Pancreas (tissue), 10 donors: ENCODE measurements at regions not wholly inside any gene's neighbourhood (a gene's known extent, or its start where the extent isn't known, plus 50 kb on each side); places are given as distances from the start of the nearest gene placed in this dataset.

Source experiments
- ATAC-seq, 4 donors: fragments of 200-7000 bp; cut with Tn5 transposase; one replicate each; pipeline versions ENCODE4 v1.8.0 to v1.9.1; 2020; ENCODE audit warnings: mild to moderate bottlenecking in 4 of 4, moderate library complexity in 4 of 4
- DNase-seq, 6 donors: peaks; one replicate each; pipeline ENCODE4 v3.0.0-alpha.2; 2020
- FAIRE-seq: peaks from 2 replicates; lab custom pipeline; 2012; peaks lifted over from hg19 to GRCh38; lab: Jason Lieb, UNC
- H3K27ac ChIP-seq, 4 donors: fragments of 200-600 bp; sonication (generic); 1 replicate in 3 of 4; 2 replicates in 1 of 4; pipeline versions ENCODE4 v1.5.0 to v1.8.0; 2020
- H3K27me3 ChIP-seq, 4 donors: fragments of 200-600 bp; one replicate each; pipeline ENCODE4 v1.8.0; 2021
- H3K36me3 ChIP-seq, 3 donors: fragments of 200-600 bp; sonication (generic) in 1 of 3; one replicate each; pipeline versions ENCODE4 v1.5.0 to v1.8.0; 2020 to 2021
- H3K4me1 ChIP-seq, 3 donors: fragments of 200-600 bp; one replicate each; pipeline ENCODE4 v1.8.0; 2021
- H3K4me3 ChIP-seq, 4 donors: fragments of 200-600 bp; sonication (generic) in 2 of 4; one replicate each; pipeline versions ENCODE4 v1.5.0 to v1.8.0; 2020 to 2021
- H3K9me3 ChIP-seq, 4 donors: fragments of 200-600 bp; one replicate each; pipeline ENCODE4 v1.8.0; 2021
- CTCF ChIP-seq, 4 donors: fragments of 200-600 bp; sonication (generic) in 3 of 4; IDR thresholded peaks; one replicate each; pipeline versions ENCODE4 v1.5.0 to v1.8.0; 2021; ENCODE audit warnings: antibody characterized with exemption in 4 of 4
- WGBS, 2 donors: extraction: QIAGEN DNeasy Blood & Tissue Kit; methylation state at CpG; one replicate each; pipeline ENCODE4 v1.1.7; 2013; 5-methylcytosine and 5-hydroxymethylcytosine counted together
- intact Hi-C, 3 donors: fragments of 100-400 bp; cut with DNase I; formaldehyde crosslinking; loops; one replicate each; pipeline versions ENCODE4 v1.11.1 to v1.14.2; 2022
- donor health status: healthy with polysubstance abuse.
- donor health status: DM: no; HTN: no; CAD: no; lungs with moderate emphysema.
- donor health status: DM: no; HTN: no; CAD: no.
- donor health status: control.
- donor health status: control.
- donor health status: Bipolar disorder and iron deficiency.
- donor health status: DM: yes; HTN: yes; CAD: no.
- donor health status: DM: no; HTN: no; CAD: no.
- donor health status: DM: no; HTN: no; CAD: no.
- donor health status: DM: yes; HTN: yes; CAD: no.

- ATAC-seq (no peak), FAIRE-seq (no peak), DNase-seq (no peak)
- H3K36me3 ChIP-seq, result no peaks in the 10 kb centered on the region
- no peak overlapping the region for H3K27ac ChIP-seq
- H3K27me3 ChIP-seq, result no peaks in the 10 kb centered on the region
- H3K9me3 ChIP-seq, result no peaks in the 10 kb centered on the region
- peaks cover 0 to 3% (median 0%) of the 10 kb centered on the region in 3 donors for H3K4me1 ChIP-seq
- no peak for TF ChIP-seq CTCF (IDR thresholded peaks at IDR 0.05)
- intact Hi-C loops, result no loop called here
- no peak overlapping the region for H3K4me3 ChIP-seq
- 90% methylated on average over 5 of the region's 5 CpGs for WGBS, 2 donors
Observed at GRCh38 chr16:9327253-9327652, 235.8 kb downstream of the HAPSTR1 start.

- intact Hi-C loops, result no loop called here
- TF ChIP-seq CTCF (IDR thresholded peaks at IDR 0.05), result no peak
- DNase-seq, result no peak
- FAIRE-seq, result no peak
- Histone ChIP-seq H3K27me3 (no peaks in the 10 kb centered on the region), H3K36me3 (no peaks in the 10 kb centered on the region), H3K4me1 (peaks cover 0 to 3% (median 0%) of the 10 kb centered on the region in 3 donors), H3K9me3 (no peaks in the 10 kb centered on the region), H3K4me3 (no peak overlapping the region), H3K27ac (no peak overlapping the region)
- ATAC-seq, result no peak
- WGBS, 2 donors, result 77 to 79% methylated on average over 4 of the region's 4 CpGs
Observed at GRCh38 chr16:9328411-9328810, 237.0 kb downstream of the HAPSTR1 start.

- no peaks in the 10 kb centered on the region for H3K4me1 ChIP-seq
- no peak overlapping the region for H3K27ac ChIP-seq
- ATAC-seq (peak in 3 of 4 donors; percentile 11 to 54 (median 47)), FAIRE-seq (no peak), DNase-seq (no peak)
- no peaks in the 10 kb centered on the region for H3K36me3 ChIP-seq
- WGBS, 2 donors, result 65 to 69% methylated on average over 7 of the region's 7 CpGs
- no peaks in the 10 kb centered on the region for H3K9me3 ChIP-seq
- no peaks in the 10 kb centered on the region for H3K27me3 ChIP-seq
- H3K4me3 ChIP-seq, result no peak overlapping the region
- TF ChIP-seq CTCF (IDR thresholded peaks at IDR 0.05), result no peak
- intact Hi-C loops, result loop anchor here in 1 of 3 donors (10.0 kb wide), 1 partner anchor 55 kb away; no protein-coding TSS in a partner anchor
Observed at GRCh38 chr16:9330095-9330494, 238.7 kb downstream of the HAPSTR1 start.

- Histone ChIP-seq H3K9me3 (no peaks in the 10 kb centered on the region), H3K4me3 (no peak overlapping the region), H3K27me3 (no peaks in the 10 kb centered on the region), H3K36me3 (no peaks in the 10 kb centered on the region), H3K4me1 (no peaks in the 10 kb centered on the region), H3K27ac (no peak overlapping the region)
- no peak for TF ChIP-seq CTCF (IDR thresholded peaks at IDR 0.05)
- ATAC-seq, result no peak
- 64 to 93% methylated on average over 1 of the region's 1 CpG for WGBS, 2 donors
- no peak for FAIRE-seq
- intact Hi-C loops, result loop anchor here in 1 of 3 donors (10.0 kb wide), 1 partner anchor 57 kb away; no protein-coding TSS in a partner anchor
- no peak for DNase-seq
Observed at GRCh38 chr16:9331503-9331902, 240.1 kb downstream of the HAPSTR1 start.

- Histone ChIP-seq H3K4me3 (no peak overlapping the region), H3K36me3 (no peaks in the 10 kb centered on the region), H3K27ac (no peak overlapping the region), H3K27me3 (no peaks in the 10 kb centered on the region), H3K4me1 (no peaks in the 10 kb centered on the region), H3K9me3 (no peaks in the 10 kb centered on the region)
- intact Hi-C loops, result loop anchor here in 1 of 3 donors (10.0 kb wide), 1 partner anchor 58 kb away; no protein-coding TSS in a partner anchor
- TF ChIP-seq CTCF (IDR thresholded peaks at IDR 0.05), result no peak
- ATAC-seq (no peak), DNase-seq (no peak), FAIRE-seq (no peak)
- WGBS, 2 donors, result 93 to 94% methylated on average over 5 of the region's 5 CpGs
Observed at GRCh38 chr16:9332574-9333148, 241.2 kb downstream of the HAPSTR1 start.
